HEK293 (cell line): ENCODE measurements at regions not wholly inside any gene's neighbourhood (a gene's known extent, or its start where the extent isn't known, plus 50 kb on each side); places are given as distances from the start of the nearest gene placed in this dataset.

Source experiments
- BCL11B ChIP-seq: fragments of 450-650 bp; formaldehyde crosslinking; IDR thresholded peaks from 2 replicates; pipeline ENCODE4 v1.5.1; 2016; ENCODE audit warnings: low read depth, missing biosample characterization, missing genetic modification characterization
- SALL2 ChIP-seq: fragments of 450-650 bp; formaldehyde crosslinking; IDR thresholded peaks from 2 replicates; pipeline ENCODE4 v1.5.0; 2017; ENCODE audit warnings: missing biosample characterization, mild to moderate bottlenecking, missing genetic modification characterization, borderline replicate concordance
- YY1 ChIP-seq: fragments of 450-650 bp; formaldehyde crosslinking; IDR thresholded peaks from 2 replicates; pipeline ENCODE4 v1.5.1; 2018; ENCODE audit warnings: missing biosample characterization, missing genetic modification characterization
- ZBTB8A ChIP-seq: fragments of 450-650 bp; formaldehyde crosslinking; IDR thresholded peaks from 2 replicates; pipeline ENCODE4 v1.5.1; 2016; ENCODE audit warnings: missing biosample characterization, missing genetic modification characterization
- ZFHX2 ChIP-seq: fragments of 450-650 bp; formaldehyde crosslinking; conservative IDR thresholded peaks from 2 replicates; pipeline ENCODE4 v1.5.1; 2016; ENCODE audit warnings: missing biosample characterization, missing genetic modification characterization
- ZNF157 ChIP-seq: fragments of 450-650 bp; formaldehyde crosslinking; IDR thresholded peaks from 2 replicates; pipeline ENCODE4 v1.5.1; 2016; ENCODE audit warnings: missing biosample characterization, missing genetic modification characterization
- ZNF24 ChIP-seq: fragments of 450-650 bp; formaldehyde crosslinking; IDR thresholded peaks from 2 replicates; pipeline ENCODE4 v1.5.1; 2016; ENCODE audit warnings: missing biosample characterization, missing genetic modification characterization
- ZNF548 ChIP-seq: fragments of 450-650 bp; formaldehyde crosslinking; IDR thresholded peaks from 2 replicates; pipeline ENCODE4 v1.5.1; 2016; ENCODE audit warnings: missing biosample characterization, missing genetic modification characterization
- ZNF629 ChIP-seq: fragments of 450-650 bp; formaldehyde crosslinking; IDR thresholded peaks from 2 replicates; pipeline ENCODE4 v1.5.1; 2017; ENCODE audit warnings: missing biosample characterization, missing genetic modification characterization
- ZNF654 ChIP-seq: fragments of 450-650 bp; formaldehyde crosslinking; IDR thresholded peaks from 2 replicates; pipeline ENCODE4 v1.5.1; 2016; ENCODE audit warnings: low read depth, missing biosample characterization, missing genetic modification characterization
- ZNF704 ChIP-seq: fragments of 450-650 bp; formaldehyde crosslinking; IDR thresholded peaks from 2 replicates; pipeline ENCODE4 v1.5.1; 2016; ENCODE audit warnings: missing biosample characterization, missing genetic modification characterization
- TF ChIP-seq, protein P1 (sequence below): fragments of 450-650 bp; formaldehyde crosslinking; IDR thresholded peaks from 2 replicates; pipeline ENCODE4 v1.5.1; 2016; ENCODE audit warnings: missing biosample characterization, missing genetic modification characterization
- TF ChIP-seq, protein P2 (sequence below): fragments of 450-650 bp; formaldehyde crosslinking; IDR thresholded peaks from 2 replicates; pipeline ENCODE4 v1.5.1; 2016; ENCODE audit warnings: missing biosample characterization, missing genetic modification characterization

GRCh38 chr5:125011014-125011413, 264.6 kb upstream of the ZNF608 start:
- TF ChIP-seq, protein P1, sequence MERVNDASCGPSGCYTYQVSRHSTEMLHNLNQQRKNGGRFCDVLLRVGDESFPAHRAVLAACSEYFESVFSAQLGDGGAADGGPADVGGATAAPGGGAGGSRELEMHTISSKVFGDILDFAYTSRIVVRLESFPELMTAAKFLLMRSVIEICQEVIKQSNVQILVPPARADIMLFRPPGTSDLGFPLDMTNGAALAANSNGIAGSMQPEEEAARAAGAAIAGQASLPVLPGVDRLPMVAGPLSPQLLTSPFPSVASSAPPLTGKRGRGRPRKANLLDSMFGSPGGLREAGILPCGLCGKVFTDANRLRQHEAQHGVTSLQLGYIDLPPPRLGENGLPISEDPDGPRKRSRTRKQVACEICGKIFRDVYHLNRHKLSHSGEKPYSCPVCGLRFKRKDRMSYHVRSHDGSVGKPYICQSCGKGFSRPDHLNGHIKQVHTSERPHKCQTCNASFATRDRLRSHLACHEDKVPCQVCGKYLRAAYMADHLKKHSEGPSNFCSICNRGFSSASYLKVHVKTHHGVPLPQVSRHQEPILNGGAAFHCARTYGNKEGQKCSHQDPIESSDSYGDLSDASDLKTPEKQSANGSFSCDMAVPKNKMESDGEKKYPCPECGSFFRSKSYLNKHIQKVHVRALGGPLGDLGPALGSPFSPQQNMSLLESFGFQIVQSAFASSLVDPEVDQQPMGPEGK (tag by site-specific recombination): no peak
- TF ChIP-seq ZNF654 (no peak), SALL2 (tag by site-specific recombination) (no peak), BCL11B (tag by site-specific recombination) (no peak), ZBTB8A (tag by site-specific recombination) (no peak), YY1 (tag by site-specific recombination) (no peak), ZNF548 (tag by site-specific recombination) (no peak), ZFHX2 (tag by site-specific recombination) (no peak), ZNF704 (no peak), ZNF157 (tag by site-specific recombination) (no peak), ZNF24 (tag by site-specific recombination) (no peak), ZNF629 (tag by site-specific recombination) (no peak)
- TF ChIP-seq, protein P2, sequence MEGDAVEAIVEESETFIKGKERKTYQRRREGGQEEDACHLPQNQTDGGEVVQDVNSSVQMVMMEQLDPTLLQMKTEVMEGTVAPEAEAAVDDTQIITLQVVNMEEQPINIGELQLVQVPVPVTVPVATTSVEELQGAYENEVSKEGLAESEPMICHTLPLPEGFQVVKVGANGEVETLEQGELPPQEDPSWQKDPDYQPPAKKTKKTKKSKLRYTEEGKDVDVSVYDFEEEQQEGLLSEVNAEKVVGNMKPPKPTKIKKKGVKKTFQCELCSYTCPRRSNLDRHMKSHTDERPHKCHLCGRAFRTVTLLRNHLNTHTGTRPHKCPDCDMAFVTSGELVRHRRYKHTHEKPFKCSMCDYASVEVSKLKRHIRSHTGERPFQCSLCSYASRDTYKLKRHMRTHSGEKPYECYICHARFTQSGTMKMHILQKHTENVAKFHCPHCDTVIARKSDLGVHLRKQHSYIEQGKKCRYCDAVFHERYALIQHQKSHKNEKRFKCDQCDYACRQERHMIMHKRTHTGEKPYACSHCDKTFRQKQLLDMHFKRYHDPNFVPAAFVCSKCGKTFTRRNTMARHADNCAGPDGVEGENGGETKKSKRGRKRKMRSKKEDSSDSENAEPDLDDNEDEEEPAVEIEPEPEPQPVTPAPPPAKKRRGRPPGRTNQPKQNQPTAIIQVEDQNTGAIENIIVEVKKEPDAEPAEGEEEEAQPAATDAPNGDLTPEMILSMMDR (tag by site-specific recombination): no peak
